ENCODE measurements at regions not wholly inside any gene's neighbourhood (a gene's known extent, or its start where the extent isn't known, plus 50 kb on each side); places are given as distances from the start of the nearest gene placed in this dataset.

GRCh38 chr12:46667551-46667950 lies 158.2 kb downstream of the SLC38A4 start:
- no peak overlapping the region for H3K9ac ChIP-seq (ENCODE audit: low read depth, low read length)
- no peak overlapping the region for H2BK20ac ChIP-seq (ENCODE audit: low read depth, low read length)
- H3K14ac ChIP-seq (replicated peaks; ENCODE audit: low read depth, low read length), result no peak overlapping the region
- H3K23ac ChIP-seq (ENCODE audit: low read depth, low read length), result no peak overlapping the region
- H2AK5ac ChIP-seq (ENCODE audit: low read depth, low read length), result no peak overlapping the region
- no peak overlapping the region for H2BK15ac ChIP-seq (ENCODE audit: low read depth, low read length)
- DNase-seq (peak; percentile 49), ATAC-seq (ENCODE audit: low read depth) (no peak)
- H2BK120ac ChIP-seq (ENCODE audit: low read depth, low read length), result peak overlapping the region; percentile 42; the same call in 1 of the 2 replicates
- H4K20me1 ChIP-seq (ENCODE audit: insufficient read depth, low read length), result no peaks in the 10 kb centered on the region
- TF ChIP-seq CHD1 (IDR thresholded peaks at IDR 0.05; ENCODE audit: low read depth, low read length) (no peak), SMC3 (IDR thresholded peaks at IDR 0.05; ENCODE audit: low read depth, low read length) (no peak), MAZ (IDR thresholded peaks at IDR 0.05; ENCODE audit: borderline replicate concordance, low read depth, low read length) (no peak), NFE2L2 (IDR thresholded peaks at IDR 0.05; ENCODE audit: low read depth, low read length) (no peak), RCOR1 (IDR thresholded peaks at IDR 0.05; ENCODE audit: insufficient replicate concordance, low read length) (no peak), RFX5 (IDR thresholded peaks at IDR 0.05; ENCODE audit: low read depth, low read length) (no peak), USF2 (IDR thresholded peaks at IDR 0.05; ENCODE audit: low read depth, low read length) (no peak)
- H3K9me3 ChIP-seq (ENCODE audit: control insufficient read depth, insufficient read depth, low read length), result no peaks in the 10 kb centered on the region
- in situ Hi-C loops (cut with MboI; ENCODE audit: low sequenced_read_pairs), result no loop called here
- dilution Hi-C loops (cut with HindIII; ENCODE audit: low sequenced_read_pairs, unreplicated experiment), result no loop called here
- H2BK5ac ChIP-seq (ENCODE audit: low read depth, low read length, poor library complexity, severe bottlenecking), result no peak overlapping the region
- BruUV-seq (replicated peaks), result no TSS peak
- H3K9me1 ChIP-seq (ENCODE audit: insufficient read depth, low read length), result peaks cover 8% of the 10 kb centered on the region; the same call in 1 of the 2 replicates
- no peaks in the 10 kb centered on the region for H3K27me3 ChIP-seq (ENCODE audit: control insufficient read depth, insufficient read depth, low read length)
- no peak overlapping the region for H4K5ac ChIP-seq (ENCODE audit: low read depth, low read length)
- H3K4me3 ChIP-seq (ENCODE audit: insufficient read depth, low read depth, low read length), result no peak overlapping the region
- POLR2A ChIA-PET (ENCODE audit: unreplicated experiment), result no interaction called here
- no peak overlapping the region for H3K27ac ChIP-seq (ENCODE audit: insufficient read depth, low read length)
- H3K56ac ChIP-seq (ENCODE audit: extremely low read depth, insufficient read depth, low read length), result no peak overlapping the region
- H3K4me1 ChIP-seq (ENCODE audit: control insufficient read depth, insufficient read depth, low read length), result peaks cover 14% of the 10 kb centered on the region
- no peak overlapping the region for H3K4ac ChIP-seq (ENCODE audit: low read depth, low read length)
- peaks cover 5 to 23% of the 10 kb centered on the region in 2 experiments; a peak in 3 of 4 replicates for H3K79me1 ChIP-seq (ENCODE audit: low read depth in 1 of 2, low read length in 2 of 2)
- H3K18ac ChIP-seq (ENCODE audit: low read depth, low read length), result no peak overlapping the region; the same call in 1 of the 2 replicates
- intact Hi-C loops (cut with micrococcal nuclease), result no loop called here
- H4K91ac ChIP-seq (ENCODE audit: insufficient read depth, low read depth, low read length), result no peak overlapping the region
- H3K4me2 ChIP-seq (ENCODE audit: low read depth, low read length), result no peak overlapping the region
- no peaks in the 10 kb centered on the region for H3K36me3 ChIP-seq (ENCODE audit: control insufficient read depth, insufficient read depth, low read length)
- CTCF ChIA-PET, result interaction anchor here (1.5 kb wide), 1 partner anchor 144 kb away, joined by 3 read pairs; no protein-coding TSS in a partner anchor
- H4K8ac ChIP-seq (ENCODE audit: low read depth in 2 of 2, low read length in 2 of 2), result no peak overlapping the region
- H2AFZ ChIP-seq (replicated peaks; ENCODE audit: low read length, poor library complexity), result no peak overlapping the region
- H2AK9ac ChIP-seq (replicated peaks; ENCODE audit: low read depth, low read length, poor library complexity), result no peak overlapping the region

Measured in IMR-90 (cell line).